ENCODE measurements at regions not wholly inside any gene's neighbourhood (a gene's known extent, or its start where the extent isn't known, plus 50 kb on each side); places are given as distances from the start of the nearest gene placed in this dataset.
"Not testable (repeated sequence)": the region's sequence is repeated elsewhere in the genome, so short reads cannot be mapped to it uniquely, and the experiment has no call there.

GRCh38 chr14:22232933-22233332, 356.1 kb downstream of the DAD1 start:
- DNase-seq: no peak

DNA sequence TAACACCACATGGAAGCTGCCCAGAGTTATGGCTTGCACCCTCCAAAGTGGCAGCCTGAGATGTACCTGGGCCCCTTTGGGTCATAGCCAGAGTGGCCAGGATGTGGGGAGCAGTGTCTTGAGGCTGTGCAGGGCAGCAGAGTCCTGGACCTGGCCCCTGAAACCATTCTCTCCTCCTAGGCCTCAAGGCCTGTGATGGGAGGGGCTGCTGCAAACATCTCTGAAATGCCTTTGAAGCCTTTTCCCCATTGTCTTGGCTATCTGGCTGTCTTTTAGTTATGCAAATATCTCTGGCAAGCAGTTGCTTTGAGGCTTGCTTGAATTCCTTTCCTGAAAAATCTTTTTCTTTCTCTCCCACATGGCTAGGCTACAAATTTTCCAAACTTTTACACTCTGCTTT, 356.5 kb downstream of the DAD1 start:
- no peak for DNase-seq

DNA sequence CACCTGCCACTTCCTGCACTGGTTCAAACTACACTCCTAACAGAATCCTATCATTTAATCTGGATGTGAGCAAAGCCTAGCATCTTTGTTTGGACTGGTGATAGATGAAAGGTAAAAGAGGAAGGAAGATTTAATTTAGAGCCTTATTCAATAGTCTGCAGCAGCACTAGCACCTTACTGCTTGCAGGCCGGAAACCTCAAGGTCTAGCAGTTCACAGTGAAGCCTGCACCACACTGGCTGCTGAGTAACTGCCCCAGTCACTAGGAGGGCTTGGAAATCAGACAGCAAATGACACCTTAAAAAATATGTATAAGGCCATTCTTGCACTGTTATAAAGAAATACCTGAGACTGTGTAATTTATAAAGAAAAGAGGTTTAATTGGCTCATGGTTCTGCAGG, 358.0 kb downstream of the DAD1 start:
- DNase-seq: no peak

DNA sequence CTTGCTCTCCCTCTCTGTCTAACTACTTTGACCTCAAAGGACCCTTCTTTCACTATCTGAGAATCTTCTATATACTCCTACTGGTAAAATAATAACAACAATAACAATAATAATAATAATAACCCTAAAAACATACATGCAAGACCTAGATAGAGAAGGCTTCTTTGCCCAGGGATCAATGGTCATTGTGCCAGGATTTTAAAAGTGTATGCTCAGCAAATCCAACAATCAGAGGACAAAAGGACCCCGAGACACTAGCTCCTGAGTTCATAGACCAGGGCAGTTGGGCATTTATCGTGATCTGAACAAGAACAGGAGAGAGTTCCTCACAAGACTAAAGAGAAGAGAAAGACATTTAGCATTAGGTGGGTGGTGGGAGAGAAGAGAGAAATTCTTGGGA, 358.5 kb downstream of the DAD1 start:
- no peak for DNase-seq

DNA sequence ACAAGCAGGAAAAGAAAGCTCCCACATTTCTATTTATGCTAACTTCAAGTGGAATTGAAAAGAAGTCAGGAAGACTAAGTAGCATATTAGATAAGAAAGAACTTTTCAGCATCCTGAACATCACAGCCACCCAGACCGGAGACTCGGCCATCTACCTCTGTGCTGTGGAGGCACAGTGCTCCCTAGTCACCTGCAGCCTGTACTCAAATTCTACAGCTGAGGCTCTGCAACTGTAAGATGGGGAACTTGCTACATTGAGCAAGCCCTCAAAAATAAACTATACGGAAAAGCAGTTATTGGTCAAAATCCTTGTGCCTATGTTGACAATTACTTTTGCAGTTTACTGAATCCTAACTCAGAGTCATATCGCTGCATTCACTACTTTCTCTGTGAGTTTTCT, 361.9 kb downstream of the DAD1 start:
- DNase-seq: no peak

DNA sequence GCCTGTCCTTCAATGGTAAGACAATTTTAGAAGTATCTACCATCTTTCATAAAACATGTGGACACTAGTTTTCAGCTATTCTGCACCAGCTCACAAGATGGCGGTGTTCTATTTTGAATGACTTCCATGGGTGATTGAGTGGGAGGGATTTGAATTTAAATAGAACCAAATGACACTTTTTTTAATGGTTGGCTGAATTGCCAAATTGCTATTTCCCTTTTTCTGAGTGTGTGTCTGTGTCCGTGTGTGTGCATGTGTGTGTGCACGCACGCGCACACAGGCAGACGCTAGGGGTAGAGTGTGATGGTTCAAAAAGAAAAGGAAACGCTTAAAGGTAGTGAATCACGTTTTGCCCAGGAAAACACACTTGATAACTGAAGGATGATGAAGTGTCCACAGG, 362.6 kb downstream of the DAD1 start:
- no peak for DNase-seq

DNA sequence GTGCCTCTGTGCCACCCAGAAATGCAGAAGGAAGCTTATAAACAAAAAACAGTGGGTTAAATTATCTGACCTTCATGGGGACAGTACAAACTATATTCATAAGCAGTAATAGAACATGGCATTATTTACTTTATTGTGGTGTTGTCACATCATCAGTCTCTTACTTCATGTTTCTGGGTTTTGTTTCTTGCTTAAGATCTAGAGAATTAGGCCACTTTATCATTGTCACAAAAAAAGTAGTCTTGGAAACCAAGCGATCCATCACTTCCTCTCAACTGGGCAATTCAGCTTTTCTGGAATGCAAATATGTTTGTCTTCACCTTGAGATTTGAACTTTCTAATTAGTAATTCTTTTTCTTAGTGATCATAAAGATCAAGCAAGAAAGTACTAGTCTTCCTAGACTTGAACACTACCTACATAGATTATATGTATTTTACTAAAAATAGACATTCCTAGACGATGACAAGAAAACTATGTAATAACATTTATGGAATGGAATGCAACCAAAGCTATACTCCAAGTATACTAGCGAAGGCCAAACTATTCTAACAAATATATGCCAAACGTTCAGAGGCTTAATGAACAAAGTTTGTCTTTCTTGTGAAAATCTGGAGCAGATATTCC, 363.4 kb downstream of the DAD1 start:
- DNase-seq: no peak

- no peak for DNase-seq
Observed at GRCh38 chr14:22221508-22221907, 367.5 kb downstream of the DAD1 start.

- DNase-seq: no peak
Observed at GRCh38 chr14:22220427-22220826, 368.6 kb downstream of the DAD1 start.

DNA sequence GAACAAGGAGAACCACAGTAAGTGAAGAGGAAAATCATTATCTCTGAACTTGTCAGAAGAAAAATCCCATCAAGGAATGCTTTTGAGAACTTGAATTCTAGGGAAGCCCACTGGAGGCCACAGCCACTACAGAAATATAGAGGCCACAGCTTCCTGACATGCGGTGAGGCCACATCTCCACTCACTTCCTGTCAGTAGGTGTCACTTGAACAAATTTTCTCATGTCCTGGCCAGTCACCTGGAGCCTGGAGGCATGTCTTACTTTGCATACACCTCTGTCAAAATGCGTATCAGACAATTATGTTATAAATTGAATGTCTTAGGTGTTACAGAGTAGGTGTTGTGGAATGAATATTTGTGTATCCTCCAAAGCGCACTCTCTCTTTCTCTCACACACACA, 370.3 kb downstream of the DAD1 start:
- DNase-seq: no peak

DNA sequence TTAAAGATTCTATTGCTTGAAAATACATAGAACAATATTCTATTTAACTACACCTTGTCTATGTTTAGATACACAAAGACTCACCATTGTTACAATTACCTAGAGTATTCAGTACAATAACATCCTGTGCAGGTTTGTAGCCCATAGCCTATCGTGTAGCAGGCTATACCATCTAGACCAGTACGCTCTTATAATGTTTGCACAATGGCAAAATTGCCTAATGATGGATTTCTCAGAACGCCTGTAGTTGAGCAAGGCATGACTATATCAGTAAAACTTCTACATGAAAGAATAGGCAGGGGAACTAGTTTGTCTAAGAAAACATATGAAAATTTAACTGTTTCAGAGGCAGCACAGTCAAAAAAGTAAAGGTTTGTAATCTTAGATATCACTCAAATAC, 375.9 kb downstream of the DAD1 start:
- DNase-seq: no peak

DNA sequence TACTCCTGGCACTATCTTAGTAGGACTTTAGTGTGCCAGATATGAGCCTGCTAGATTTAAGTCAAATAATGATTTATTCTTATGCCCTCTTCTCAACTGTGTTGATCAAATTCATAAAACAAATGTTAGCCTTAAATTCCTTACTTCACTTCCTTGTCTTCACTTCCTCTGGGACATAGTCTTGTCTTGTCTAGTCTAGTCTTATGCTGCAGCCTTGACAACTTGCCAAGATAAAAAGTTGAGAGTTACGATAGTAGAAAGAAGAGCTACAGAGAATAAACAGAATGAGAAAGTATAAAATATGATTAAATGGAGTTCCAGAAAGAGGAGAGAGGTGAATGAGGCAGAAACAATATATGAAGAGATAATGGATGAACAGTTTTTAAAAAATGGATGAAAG, 378.1 kb downstream of the DAD1 start:
- DNase-seq: no peak

- no peak for DNase-seq
Observed at GRCh38 chr14:22210026-22210425, 379.0 kb downstream of the DAD1 start.

- no peak for DNase-seq
Observed at GRCh38 chr14:22203036-22203435, 386.0 kb downstream of the DAD1 start.

DNA sequence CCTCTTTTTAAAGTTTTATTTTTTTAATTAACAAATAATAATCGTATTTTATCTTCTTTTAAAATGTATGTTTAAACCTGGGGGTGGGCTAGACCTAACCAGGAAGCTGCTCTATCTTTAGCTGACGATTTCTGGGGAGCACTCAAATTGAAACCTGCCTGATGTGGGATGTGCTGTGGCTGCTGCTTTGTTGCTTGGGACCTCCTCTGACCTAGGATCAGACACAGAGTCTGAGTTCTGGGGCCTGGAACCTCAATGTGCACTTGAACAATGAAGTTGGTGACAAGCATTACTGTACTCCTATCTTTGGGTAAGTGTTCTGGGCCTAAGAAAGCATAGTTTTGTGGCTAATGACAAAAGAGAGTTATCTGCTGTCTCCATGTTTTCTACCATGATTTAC, 386.7 kb downstream of the DAD1 start:
- DNase-seq: no peak

- DNase-seq: no peak
Observed at GRCh38 chr14:22200977-22201605, 387.9 kb downstream of the DAD1 start.

DNA sequence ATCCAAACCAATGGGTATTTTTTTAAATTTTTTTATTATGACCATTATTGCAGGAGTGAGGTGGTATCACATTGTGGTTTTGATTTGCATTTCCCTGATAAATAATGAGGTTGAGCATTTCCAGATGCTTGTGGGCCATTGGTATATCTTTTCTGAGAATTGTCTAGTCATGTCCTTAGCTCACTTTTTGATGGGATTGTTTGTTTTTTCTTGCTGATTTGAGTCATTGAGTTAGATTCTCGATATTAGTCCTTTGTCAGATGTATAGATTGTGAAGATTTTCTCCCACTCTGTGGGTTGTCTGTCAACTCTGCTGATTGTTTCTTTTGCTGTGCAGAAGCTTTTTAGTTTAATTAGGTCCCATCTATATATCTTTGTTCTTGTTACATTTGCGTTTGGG, 388.9 kb downstream of the DAD1 start:
- not testable (repeated sequence) for DNase-seq

- DNase-seq: no peak
Observed at GRCh38 chr14:22194664-22195063, 394.4 kb downstream of the DAD1 start.

GRCh38 chr14:22190411-22191191, 398.4 kb downstream of the DAD1 start:
- DNase-seq: no peak

DNA sequence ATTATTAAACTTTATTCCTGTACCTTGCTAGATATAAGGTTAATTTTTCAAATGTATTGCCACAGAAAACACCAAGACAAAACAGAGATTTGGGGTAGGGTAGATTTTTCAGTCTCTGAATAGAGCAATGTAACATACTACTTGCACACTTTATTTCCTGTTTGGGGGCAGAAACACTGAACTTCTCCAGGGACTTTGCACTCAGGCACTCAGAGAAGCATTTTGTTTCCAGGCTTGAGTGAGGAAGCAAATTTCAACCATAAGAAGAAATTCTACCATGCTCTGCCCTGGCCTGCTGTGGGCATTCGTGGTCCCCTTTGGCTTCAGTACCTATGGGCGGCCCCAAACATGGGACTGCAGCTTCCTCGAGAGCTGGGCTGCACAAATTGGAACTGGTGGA, 399.1 kb downstream of the DAD1 start:
- DNase-seq: no peak

DNA sequence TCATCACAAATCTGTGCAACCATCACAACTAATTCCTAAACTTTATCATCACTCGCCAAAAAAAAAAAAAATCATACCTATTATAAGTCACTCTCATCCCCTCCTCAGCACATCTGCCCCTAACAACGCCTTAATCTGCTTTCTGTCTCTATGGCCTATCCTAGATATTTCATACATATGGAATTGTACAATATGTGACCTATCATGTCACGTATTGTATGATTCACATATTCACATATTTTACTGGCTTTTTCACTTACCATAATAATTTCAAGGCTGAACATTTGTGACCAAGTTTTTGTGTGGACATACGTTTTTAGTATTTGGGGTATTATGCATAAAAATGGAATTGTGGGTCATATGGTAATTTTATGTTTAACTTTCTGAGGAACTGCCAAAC, 400.7 kb downstream of the DAD1 start:
- no peak for DNase-seq

DNA sequence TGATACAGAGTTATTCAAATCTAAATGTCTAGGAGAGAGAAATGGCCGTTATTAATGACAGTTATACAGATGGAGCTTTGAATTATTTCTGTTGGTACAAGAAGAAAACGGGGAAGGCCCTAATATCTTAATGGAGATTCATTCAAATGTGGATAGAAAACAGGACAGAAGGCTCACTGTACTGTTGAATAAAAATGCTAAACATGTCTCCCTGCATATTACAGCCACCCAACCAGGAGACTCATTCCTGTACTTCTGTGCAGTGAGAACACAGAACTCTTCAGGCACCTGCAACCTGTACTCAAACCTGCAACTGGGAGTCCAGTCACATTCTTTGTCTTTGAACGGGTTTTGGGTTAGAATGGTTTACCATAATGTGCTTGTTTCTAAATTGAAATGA, 403.2 kb downstream of the DAD1 start:
- no peak for DNase-seq

GRCh38 chr14:22185191-22185590, 403.8 kb downstream of the DAD1 start:
- DNase-seq: no peak

DNA sequence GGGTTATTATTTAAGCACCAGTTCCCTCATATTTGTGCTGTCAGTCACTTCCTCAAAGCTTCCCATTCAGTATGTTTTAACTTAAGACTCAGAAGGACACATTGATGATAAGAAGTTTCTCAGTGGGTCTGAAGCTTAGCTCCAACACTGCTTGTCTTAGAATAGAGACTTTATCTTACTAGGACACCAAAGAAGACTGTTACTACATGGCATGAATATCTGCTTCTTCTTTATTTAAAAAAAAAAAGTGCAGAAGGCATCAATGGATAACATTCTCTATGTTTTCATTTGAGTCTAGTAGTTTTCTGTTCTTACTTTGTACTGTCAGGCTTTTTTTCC, 404.2 kb downstream of the DAD1 start:
- no peak for DNase-seq

All from retina (tissue), 1 donor.